Loucy (cell line): ENCODE measurements at regions not wholly inside any gene's neighbourhood (a gene's known extent, or its start where the extent isn't known, plus 50 kb on each side); places are given as distances from the start of the nearest gene placed in this dataset.

Source experiments
- CTCF ChIP-seq: fragments of 200-600 bp; sonication (generic); conservative IDR thresholded peaks from 2 replicates; pipeline ENCODE4 v1.5.1; 2014; ENCODE audit warnings: mild to moderate bottlenecking, antibody characterized with exemption, low read length
- EZH2phosphoT487 ChIP-seq: fragments of 200-600 bp; IDR thresholded peaks from 2 replicates; pipeline ENCODE4 v1.6.1; 2018; ENCODE audit warnings: antibody characterized with exemption, mild to moderate bottlenecking, moderate library complexity, borderline replicate concordance

GRCh38 chr10:28157379-28157778 lies 145.5 kb downstream of the MPP7 start:
- TF ChIP-seq CTCF (no peak), EZH2phosphoT487 (no peak)
